GM19467 (cell line): ENCODE measurements at regions not wholly inside any gene's neighbourhood (a gene's known extent, or its start where the extent isn't known, plus 50 kb on each side); places are given as distances from the start of the nearest gene placed in this dataset.

Experiments
- ATAC-seq: cut with Tn5 transposase; IDR thresholded peaks from one replicate; pipeline ENCODE4 v1.9.1; 2021; ENCODE audit warnings: mild to moderate bottlenecking, moderate library complexity; ENCODE audit not compliant: unreplicated experiment

DNA sequence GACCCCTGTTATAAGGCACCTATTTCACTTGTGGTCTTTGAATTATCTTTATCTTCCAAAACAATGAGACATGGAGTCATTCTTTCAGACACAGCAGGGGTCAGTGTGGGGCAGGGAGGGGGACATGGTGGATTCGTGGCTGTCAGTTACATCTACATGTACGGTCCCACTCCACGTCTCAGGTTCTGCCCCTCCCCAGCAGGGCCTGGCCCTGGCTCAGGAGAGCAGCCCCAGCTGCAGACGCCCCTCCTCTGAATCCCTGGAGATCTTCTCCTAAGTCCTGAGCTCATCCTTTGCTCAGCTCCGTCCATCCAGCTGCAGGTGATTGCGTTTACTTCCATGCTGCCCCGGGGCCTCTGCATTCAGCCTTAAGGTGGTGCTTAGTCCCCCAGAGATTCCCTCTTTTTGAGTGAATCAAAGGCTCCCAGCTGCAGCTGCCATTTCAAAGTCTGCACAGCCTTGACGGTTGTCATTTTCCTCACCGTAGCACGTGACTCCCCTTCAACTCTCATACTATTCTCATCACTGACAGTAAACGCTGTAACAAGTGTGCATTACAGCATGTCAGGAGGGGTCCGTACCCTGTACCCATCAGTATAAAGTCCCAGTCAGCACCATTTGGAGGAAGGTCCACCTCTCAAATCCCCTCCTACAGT lies 113.4 kb upstream of the TCERG1L start:
- no peak for ATAC-seq

DNA sequence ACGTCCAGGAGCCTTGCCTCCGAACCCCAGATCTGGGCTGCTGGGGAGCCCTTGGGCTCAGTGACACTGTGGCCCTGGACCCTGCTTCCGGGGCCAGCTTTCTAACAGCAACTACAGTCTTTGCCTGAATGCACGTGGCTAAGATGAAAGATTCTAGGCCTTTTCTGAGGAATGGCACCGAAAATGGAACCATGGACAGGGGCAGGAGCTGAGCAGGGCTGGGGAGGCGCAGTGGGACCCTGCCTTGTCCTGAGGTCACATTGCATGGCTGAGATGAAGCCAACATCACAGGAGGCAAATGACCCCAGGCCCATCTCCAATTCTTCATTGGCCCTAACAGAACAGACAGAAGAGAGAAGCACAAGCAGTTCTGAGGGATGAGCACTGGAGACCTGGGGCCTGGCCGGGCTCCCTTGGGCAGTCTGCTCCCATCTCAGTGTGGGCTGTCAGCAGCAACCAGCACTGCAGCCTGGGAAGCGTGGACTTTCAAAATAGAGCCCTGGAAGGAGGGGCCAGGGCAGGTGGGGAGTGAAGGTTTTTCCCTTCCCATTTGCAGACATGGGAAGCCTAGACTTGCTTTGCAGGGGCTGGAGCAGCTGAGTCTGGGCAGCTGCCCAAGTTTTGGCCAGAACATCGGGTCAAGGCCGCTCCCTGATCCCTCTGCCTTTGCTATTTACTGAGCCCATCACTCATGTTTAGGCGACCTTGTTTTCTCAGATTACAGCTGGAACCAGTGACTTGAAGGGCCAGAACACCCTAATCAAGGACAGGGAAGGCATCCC lies 114.4 kb upstream of the TCERG1L start:
- ATAC-seq: no peak

DNA sequence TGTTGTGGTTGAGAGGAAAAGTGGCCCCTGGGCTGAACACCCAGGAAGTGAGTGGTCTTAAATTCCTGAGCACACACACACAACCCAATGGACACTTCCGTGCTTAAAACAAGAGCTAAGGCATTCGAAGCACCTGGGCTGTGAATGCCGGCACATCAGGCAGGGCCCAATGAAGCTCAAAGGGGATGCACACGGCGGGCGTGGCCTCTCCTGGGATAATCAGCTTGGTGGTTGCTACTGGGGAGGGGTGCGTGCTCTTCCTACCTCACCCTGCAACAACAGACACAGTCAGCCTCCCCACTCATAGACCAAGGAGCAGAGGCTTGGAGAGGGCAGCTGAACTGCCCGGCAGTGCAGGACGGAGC lies 115.0 kb upstream of the TCERG1L start:
- no peak for ATAC-seq

DNA sequence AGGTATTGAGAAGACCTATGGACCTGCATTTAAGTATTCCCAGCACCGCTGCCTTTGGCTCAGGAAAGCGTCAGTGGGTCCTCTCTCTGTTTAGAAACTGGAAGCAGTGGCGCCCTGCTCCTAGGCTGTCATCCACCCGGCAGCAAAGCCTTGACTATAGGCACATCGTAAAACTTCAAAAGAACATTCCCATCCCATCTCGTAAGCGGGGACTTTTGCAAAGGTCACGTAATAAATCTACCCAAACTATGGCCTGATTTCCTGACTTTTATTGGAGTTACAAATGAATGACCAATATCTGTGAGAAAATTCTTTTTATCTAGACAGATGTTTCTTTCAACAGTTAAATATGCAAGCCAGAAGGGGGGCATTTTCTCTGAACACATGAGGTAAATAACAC lies 115.8 kb upstream of the TCERG1L start:
- no peak for ATAC-seq

DNA sequence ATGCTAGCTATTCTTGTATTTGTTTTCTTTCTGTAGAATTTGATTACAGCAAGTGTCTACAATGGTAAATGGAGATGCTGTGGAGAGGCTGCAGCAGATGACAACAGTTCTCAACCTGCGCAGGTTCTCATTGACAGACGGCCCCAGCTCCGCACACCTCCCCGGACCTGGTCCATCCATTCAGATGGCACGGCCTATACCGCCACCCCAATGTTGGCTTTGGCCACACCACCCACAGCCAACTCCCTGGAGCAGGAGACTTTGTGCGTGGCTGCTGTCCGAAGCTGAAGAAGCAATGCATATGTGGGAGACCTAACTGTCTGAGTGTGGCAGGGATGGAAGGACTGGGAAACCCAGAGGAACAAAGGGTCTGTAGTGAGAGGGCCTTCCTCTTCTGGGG lies 116.4 kb upstream of the TCERG1L start:
- ATAC-seq: no peak

DNA sequence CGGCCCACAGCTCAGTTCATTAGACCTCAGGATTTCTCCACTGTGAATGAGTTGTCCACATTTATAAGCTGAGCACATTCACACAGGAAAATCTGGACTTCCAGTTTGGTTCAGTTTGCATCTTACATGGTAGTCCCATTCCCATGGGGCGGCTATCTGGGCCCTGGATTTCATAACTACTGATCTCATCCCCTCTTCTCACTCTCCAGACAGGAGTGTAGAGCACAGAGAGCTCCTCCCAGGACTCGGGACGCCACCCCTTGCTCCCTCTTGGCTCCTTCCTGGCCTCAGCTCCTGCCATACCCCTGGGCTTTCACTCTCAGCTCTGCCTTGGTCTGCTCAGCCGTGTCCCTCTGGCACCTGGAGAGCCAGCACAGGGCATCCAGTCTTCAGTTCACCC lies 117.6 kb upstream of the TCERG1L start:
- no peak for ATAC-seq

DNA sequence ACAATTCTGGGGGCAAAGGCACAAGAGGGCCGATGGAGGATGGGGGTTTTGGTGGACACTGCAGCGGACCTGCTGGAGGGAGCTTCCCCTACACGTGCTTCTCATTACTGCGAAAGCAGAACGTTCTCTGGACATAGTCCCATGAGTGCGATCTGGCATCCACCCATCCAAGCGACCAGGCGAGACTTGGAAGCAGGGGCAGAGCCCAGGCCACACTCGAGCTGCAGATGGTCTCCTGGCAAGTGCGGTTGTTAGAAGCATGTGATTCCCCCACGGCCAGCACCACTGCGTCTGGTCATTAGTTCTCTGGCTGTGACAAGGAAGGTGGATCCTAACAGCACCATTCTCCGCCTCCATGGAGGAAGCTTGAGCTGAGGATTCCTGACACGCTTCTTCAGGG lies 118.4 kb upstream of the TCERG1L start:
- ATAC-seq: no peak

DNA sequence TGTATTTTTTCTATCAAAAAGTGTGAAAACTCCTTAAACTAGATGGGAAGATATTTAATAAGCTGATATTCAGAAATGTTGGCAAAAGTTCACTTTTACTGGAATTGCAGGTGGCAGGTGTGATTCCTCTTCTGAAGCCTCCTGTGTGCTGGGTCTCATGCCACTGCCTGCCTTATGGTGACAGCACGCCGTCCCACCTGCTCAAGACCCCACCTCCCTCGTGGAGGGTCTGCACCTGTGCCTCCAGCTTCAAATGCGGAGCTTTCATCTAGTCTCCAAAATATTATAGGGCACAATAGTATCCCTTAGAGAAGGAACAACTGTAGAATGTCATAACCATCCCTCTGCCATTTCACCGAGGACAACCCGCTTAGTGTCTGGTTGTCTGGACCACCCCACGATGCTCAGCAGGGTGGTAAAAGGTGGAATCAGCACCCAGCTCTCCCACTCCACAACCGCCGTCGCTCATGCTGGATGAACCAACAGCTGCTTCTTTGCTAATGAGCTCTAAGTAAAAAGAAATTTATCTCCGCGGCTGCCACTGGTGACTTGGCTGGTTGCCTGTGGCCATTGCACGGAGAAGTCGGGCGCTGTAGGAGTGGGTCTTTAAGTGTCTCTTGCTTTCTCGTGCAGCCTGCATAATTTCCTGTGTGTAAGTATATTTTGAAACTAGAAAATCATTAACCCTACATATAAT lies 119.3 kb upstream of the TCERG1L start:
- no peak for ATAC-seq

DNA sequence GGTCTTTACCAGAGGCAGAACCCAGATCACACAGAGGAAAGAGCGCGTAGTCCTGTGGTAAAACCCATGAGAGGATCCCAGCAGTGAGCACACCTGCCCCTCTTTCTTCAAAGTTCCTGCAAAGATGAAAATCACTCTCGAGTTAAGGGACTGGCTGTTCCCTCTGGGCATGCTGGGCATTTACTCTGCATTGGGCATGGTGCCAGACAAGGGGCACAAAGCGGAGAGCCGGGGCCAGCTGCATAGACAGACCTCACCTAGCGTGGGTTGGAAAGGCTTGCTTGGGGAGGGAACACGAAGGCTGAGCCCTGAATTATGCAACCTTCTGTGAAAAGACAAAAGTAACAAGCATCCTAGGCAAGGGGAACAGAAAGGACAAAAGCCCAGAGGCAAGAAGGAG lies 120.0 kb upstream of the TCERG1L start:
- ATAC-seq: no peak

DNA sequence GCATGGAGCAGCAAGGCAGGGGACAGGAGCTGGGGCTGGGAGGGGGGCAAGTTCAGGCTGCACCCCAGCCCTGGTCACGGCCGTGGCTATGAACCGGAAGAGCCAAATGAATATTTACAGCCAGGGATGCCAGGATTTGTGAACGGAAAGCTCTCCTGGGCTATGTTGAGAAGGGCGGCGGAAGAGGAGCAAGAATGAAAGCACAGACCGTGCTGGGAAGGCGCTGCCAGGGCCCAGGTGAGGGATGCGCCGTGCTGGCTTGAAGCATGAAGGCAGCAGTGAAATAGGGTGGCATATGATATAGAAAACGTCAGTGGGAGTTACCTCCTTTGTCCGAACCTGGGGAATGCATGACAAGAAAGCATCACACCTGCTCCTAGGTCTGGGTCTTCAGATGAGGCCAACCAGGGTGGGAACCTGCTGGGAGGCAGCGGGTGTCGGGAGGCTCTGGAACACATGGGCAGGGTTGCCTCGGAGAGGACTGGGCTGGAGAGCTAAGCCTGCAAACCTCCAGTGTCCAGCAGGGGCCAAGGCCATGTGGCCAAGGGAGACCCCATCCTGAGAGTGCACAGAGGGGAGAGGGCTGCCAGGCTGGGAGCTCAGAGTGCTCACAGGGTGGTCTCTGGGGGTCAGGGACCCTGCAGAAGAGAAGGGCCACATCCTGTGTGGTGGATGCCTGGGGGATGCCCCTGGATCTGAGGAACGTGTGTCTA lies 120.6 kb upstream of the TCERG1L start:
- no peak for ATAC-seq

DNA sequence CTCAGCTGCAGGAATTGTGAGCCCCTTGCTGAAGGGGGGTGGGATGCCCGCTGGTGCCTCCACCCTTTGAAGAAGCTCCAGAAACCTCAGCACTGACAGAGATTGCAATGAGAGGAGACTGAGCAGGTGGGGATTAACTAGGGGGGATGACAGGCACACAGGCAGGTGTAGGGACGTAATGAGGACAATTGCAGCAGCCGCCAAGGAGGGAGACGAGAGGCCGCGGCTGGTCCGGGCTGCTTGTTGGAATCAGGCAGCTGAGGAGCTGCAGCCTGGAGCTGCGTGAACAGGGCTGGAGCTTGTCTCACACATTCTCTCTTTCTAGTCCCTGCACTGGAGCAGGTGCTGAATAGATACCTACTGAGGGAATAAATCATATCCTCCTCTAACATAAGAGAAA lies 122.0 kb upstream of the TCERG1L start:
- ATAC-seq: no peak

DNA sequence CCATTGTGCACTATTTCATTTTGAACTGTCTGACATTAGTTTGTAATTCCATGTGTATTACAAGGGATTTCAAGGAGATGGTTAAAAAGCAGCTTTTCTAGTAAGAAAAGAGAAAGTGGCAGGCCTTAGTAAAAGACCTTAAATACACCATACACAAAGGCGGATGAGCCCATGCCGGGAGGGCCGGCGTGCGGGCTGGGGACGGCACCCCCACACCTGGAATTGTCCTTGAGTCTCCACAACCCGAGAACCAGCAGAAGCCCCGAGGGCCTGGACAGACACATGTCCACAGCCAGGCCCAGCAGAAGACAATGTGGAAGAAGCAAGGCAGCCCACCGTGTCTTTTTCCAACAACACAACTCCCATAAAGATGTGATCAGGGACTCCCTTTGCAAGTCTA lies 123.7 kb upstream of the TCERG1L start:
- no peak for ATAC-seq

DNA sequence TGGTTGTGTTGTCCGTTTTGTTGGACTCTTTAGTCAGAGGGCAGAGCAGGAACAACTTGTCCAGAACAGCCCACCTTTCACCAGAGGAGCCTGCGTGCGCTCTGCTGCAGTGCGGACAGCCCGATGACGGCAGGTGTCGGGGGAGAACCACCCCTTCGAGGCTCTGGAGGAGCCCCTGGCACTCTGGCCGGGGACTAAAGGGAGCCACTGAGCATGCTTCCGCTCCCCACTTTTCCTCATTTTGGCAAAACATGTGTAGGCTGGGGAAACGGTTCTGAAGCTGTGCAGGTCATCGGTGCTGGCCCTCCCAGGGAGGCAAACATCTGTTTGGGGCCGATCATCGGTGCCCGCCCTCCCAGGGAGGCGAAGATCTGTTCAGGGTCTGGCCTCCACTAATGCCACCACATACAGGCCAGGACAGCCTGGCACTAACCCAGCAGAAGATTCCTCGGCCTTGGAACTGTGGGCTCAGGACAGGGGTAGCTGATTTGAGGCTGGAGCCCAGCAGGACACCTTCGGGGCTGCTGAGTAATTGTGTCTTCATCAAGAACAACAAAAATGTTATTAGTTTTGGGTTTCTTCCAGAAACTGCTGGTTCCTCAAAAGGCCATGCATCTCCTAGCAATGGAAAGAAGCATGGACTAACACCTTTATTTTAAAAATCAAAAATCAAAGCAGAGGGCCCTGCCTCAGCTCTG lies 124.4 kb upstream of the TCERG1L start:
- no peak for ATAC-seq

DNA sequence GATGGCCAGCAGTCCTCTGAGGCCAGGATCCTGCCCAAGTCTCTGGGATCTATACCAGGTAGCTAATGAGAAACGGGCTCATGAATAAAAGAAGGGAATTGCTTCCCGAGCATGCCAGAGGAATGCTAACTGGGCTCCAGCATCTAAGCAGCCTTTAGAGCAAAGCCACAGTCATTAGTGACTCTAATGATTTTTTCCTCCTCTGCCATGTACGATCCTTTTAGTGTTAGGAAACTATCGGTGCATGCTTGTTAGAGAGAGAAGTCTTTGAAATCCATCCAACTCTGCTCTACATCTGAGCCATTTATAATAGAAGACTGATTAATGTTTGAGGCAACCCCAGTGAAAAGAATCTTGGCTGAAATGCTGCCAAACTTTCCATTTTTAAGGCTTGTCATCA lies 124.9 kb upstream of the TCERG1L start:
- no peak for ATAC-seq

DNA sequence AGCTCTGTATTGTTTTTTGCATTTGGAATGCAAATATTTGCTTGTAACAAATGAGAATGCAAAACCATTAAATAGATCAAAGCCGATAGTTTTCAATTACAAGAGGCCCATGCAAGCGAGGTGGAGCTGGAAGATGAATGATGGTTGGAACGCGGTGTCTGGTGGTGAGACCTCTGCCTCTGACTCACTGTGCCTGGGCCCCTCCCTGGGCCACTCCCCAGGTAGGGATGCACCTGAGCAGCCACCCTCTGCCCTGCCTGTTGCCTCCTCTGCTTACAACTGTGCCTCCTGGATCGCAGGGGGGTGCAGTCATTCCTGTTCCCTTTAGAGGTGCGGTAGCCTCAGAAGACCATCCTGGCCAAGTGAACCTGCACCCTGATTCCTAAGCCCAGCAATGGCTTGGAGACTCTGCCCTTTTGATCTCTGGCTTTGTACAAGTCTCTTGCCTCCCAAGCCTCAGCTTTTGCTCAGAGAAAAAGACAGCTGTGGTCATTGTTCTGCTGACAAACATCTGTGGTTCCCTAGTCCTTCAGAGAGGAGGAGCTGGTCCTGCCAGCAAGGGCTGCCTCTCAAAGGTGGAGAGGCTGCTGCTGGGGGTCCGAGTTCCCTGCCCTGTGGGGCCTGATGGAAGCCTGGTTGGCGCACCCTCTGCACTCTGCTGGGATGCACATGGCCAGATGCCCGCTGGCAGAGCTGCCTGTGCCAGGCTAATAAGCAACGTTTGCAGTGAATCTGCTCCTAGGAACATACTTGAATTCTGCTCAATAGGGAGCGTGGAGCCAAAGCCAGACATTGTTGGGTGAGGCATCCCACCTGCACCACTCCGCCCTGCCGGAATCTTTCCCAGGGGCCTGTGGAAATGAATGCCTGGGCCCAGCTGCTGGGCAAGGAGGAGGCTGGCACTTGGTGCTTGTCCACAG lies 126.3 kb upstream of the TCERG1L start:
- ATAC-seq: no peak

DNA sequence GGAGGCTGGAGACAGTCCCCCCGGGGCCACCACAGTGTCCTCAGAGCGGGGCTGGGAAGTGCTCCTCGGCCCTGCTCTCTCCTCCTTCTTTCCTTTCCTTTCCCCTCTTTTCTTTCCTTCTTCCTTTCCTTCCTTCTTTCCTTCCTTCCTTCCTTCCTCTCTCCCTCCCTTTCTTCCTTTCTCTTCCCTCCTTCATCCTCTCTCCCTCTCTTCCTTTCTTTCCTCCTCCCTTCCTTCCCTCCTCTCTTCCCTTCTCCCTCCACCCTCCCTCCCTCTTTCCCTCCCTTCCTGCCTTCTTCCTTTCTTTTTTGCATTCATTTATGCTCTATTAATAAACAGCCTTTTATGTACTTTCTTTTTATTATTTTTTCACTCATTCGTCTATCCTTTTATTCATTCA lies 127.1 kb upstream of the TCERG1L start:
- ATAC-seq: no peak

DNA sequence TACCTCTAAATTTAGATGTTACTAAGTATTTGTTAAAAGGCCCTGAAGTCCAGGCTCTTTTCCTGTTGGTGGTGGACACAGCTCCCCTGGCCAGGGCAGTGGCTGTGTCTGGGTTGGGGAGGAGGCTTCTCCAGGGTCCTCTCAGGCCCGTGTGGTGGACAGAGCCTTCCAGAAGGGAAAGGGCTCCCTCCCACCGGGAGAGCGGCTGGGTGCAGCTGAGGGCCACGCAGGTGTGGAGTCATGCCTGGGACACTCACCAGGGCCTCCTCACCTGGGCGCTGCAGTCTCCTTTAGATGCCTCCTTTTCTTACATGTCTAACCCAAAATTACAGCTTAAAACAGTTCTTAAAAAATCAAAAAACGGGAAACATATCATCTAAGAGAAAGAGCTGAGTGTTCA lies 128.2 kb upstream of the TCERG1L start:
- ATAC-seq: no peak

DNA sequence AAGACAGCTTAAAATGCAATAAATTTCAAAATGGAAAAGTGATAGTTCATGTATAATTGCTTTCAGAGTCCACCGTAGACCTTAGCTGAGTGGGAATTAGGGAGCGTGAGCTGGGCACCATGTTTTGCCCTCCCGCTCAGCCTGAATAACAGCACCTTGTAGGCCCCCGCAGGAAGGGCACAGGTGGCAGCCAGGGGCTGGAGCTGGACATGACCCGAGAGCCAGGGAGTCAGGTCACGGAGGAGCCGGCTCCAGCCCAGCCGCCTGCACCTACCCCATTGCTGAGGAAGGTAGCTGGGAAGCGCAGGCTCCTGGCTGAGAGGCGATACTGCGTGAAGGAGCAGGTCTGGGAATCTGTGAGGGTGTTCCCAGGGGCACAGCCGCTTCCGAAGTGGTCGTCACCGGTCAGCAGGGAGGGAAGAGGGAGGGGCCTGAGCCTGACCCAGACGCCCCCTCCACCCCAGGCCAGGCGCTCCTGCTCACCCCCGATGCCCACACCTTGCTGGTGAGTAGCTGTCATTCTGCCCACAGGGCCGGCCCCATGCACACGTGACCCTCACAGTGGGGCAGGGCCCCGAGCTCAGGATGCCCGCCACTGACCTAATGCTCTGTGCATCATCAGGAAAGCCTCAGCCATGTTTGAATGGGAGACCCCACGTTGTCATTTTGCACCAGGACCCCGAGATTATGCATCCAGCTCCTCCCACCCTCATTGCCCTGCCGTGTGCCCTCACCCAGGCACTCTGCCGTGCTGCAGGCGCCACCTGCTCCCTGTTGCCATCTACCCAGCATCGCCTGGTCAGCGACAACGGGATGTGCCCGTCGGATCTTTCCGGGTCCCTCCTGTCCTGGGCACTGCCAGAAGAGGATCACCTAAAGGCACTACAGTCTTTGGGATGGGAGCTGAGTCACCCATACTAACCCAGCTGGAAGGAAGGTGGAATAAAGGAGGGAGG lies 129.2 kb upstream of the TCERG1L start:
- ATAC-seq: no peak

DNA sequence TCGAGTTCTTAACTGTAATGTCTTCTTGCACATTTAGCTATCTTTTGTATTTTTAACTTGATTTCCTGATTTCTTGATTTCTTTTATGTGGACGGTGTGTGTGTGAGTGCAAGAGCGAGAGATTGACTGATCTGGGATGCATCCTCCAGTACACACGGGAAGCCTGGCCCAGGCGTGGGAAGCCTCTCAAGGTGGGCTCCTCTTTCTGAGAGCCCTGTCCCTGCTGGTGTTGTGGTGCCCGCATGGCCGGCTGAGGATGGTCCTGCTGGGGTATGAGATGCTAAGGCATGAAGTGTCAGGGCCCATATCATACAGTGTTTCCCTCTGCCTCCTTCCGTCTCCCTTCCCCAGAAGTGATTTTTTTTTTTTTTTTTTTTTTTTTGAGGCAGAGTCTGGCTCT lies 130.8 kb upstream of the TCERG1L start:
- no peak for ATAC-seq
